ENCODE measurements at regions not wholly inside any gene's neighbourhood (a gene's known extent, or its start where the extent isn't known, plus 50 kb on each side); places are given as distances from the start of the nearest gene placed in this dataset.
A peak's percentile ranks its signal among the peaks of the same experiment; 100 is the strongest.

- Mint-ChIP-seq H3K27ac (no peak overlapping the region), H3K27me3 (no peaks in the 10 kb centered on the region), H3K9me3 (peaks cover 9% of the 10 kb centered on the region), H3K36me3 (no peaks in the 10 kb centered on the region), H3K4me1 (no peaks in the 10 kb centered on the region), H3K4me3 (no peak overlapping the region)
- ATAC-seq = no peak
These were observed 147.8 kb downstream of the SLITRK6 start for GRCh38 chr13:85651440-85651839.

DNA sequence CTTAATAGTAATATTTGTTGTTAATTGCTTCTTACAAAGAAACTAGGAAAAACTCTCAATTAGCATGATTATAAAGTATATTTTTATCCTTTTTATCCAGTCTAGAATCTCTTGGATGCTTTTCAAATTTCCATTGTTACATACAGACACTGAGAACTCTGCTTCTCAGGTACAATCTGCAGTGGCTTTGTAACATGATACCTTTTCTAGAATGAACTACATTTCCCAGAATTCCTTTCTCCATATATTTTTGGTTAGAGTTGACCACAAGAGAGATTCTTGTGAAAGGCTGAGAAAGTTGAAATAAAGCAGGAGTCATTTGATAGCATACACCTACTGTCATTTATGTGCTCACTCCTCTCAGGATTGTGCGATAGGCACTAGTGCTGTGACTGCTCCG is 148.6 kb downstream of the SLITRK6 start:
- Mint-ChIP-seq H3K36me3 (no peaks in the 10 kb centered on the region), H3K4me1 (no peaks in the 10 kb centered on the region), H3K4me3 (no peak overlapping the region), H3K9me3 (peaks cover 9% of the 10 kb centered on the region), H3K27me3 (no peaks in the 10 kb centered on the region), H3K27ac (no peak overlapping the region)
- ATAC-seq = no peak

DNA sequence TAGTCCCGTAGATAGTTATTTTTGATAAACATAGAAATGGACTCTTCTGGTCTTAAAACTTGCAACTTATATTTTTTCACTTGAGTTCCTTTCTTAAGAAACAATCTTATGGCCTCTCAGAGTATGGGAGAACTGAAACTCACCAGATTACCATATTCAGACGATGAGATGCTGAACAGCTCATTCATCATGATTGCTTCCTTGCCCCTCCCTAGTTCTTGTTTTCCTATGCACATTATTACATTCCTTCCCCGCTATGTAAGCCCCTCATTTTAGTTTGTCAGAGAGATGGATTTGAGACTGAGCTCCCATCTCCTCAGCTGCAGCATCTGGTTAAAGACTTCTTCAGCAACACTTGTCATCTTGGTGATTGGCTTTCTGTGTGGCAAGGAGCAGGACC is 158.5 kb downstream of the SLITRK6 start:
- H3K27me3 Mint-ChIP-seq = no peaks in the 10 kb centered on the region
- H3K27ac Mint-ChIP-seq = no peak overlapping the region
- no peak for ATAC-seq
- H3K4me3 Mint-ChIP-seq = no peak overlapping the region
- H3K36me3 Mint-ChIP-seq = no peaks in the 10 kb centered on the region
- H3K4me1 Mint-ChIP-seq = no peaks in the 10 kb centered on the region
- peaks cover 10% of the 10 kb centered on the region for H3K9me3 Mint-ChIP-seq

- Mint-ChIP-seq H3K27me3 (no peaks in the 10 kb centered on the region), H3K4me3 (no peak overlapping the region), H3K36me3 (no peaks in the 10 kb centered on the region), H3K27ac (no peak overlapping the region), H3K9me3 (peaks cover 2% of the 10 kb centered on the region), H3K4me1 (no peaks in the 10 kb centered on the region)
- ATAC-seq = peak; percentile 41
These were observed 160.3 kb downstream of the SLITRK6 start for GRCh38 chr13:85638815-85639393.

DNA sequence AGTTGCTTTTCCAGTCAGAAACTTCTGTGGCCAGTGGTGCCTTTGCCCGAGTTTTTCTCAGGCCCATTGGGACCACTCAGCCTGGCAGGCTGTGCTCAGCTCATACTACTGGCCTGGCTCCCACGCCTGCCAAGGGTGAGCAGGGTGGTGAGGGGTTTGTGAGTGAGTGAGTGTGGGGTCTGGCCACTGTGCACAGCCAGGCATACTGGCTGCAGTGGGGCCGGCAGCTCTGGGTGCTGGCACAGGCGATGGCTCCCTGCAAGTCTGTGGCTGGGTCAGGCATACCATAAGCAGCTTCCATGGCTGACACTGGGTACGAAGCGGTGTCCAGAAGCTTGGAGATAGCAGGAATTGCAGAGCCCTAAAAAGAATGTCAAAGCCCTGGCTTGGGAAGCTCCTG is 161.0 kb downstream of the SLITRK6 start:
- ATAC-seq = peak; percentile 36
- Mint-ChIP-seq H3K36me3 (no peaks in the 10 kb centered on the region), H3K9me3 (peaks cover 2% of the 10 kb centered on the region), H3K27ac (no peak overlapping the region), H3K4me3 (no peak overlapping the region), H3K27me3 (no peaks in the 10 kb centered on the region), H3K4me1 (no peaks in the 10 kb centered on the region)

- H3K27me3 Mint-ChIP-seq = no peaks in the 10 kb centered on the region
- H3K9me3 Mint-ChIP-seq = peaks cover 3% of the 10 kb centered on the region
- no peak overlapping the region for H3K27ac Mint-ChIP-seq
- no peaks in the 10 kb centered on the region for H3K4me1 Mint-ChIP-seq
- no peak for ATAC-seq
- no peak overlapping the region for H3K4me3 Mint-ChIP-seq
- no peaks in the 10 kb centered on the region for H3K36me3 Mint-ChIP-seq
These were observed 166.6 kb downstream of the SLITRK6 start for GRCh38 chr13:85632526-85633195.

GRCh38 chr13:85631801-85632200 is 167.4 kb downstream of the SLITRK6 start:
- H3K27me3 Mint-ChIP-seq = no peaks in the 10 kb centered on the region
- ATAC-seq = no peak

DNA sequence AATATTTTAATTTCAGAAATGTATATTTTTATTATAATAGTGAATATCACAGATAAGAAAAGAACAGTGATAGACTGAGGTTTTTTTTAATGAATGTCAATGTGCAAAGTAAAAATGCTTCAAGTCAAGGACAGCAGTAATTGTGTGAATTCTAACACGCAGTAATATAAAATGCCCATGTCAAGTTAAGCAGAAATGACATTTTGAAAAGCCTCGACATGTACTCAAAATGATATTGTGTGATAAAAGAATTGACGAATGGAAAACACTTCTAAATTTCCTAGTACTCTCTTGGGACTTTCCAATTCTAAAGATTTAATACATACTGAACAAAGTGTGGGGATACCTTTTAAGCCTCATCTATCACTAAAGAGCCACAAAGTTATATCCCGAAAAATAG is 172.6 kb downstream of the SLITRK6 start:
- Mint-ChIP-seq H3K4me3 (no peak overlapping the region), H3K36me3 (no peaks in the 10 kb centered on the region), H3K9me3 (no peaks in the 10 kb centered on the region), H3K27me3 (no peaks in the 10 kb centered on the region), H3K4me1 (no peaks in the 10 kb centered on the region), H3K27ac (no peak overlapping the region)
- no peak for ATAC-seq

More at GRCh38 chr13:85631801-85632200, 167.4 kb downstream of the SLITRK6 start:
- H3K27ac Mint-ChIP-seq = no peak overlapping the region
- peaks cover 3% of the 10 kb centered on the region for H3K9me3 Mint-ChIP-seq
- no peak overlapping the region for H3K4me3 Mint-ChIP-seq
- H3K4me1 Mint-ChIP-seq = no peaks in the 10 kb centered on the region
- H3K36me3 Mint-ChIP-seq = no peaks in the 10 kb centered on the region

GRCh38 chr13:85619321-85619720 is 179.9 kb downstream of the SLITRK6 start:
- no peak for ATAC-seq
- no peak overlapping the region for H3K27ac Mint-ChIP-seq
- no peaks in the 10 kb centered on the region for H3K4me1 Mint-ChIP-seq
- no peak overlapping the region for H3K4me3 Mint-ChIP-seq
- no peaks in the 10 kb centered on the region for H3K36me3 Mint-ChIP-seq
- no peaks in the 10 kb centered on the region for H3K27me3 Mint-ChIP-seq
- H3K9me3 Mint-ChIP-seq = peaks cover 3% of the 10 kb centered on the region

DNA sequence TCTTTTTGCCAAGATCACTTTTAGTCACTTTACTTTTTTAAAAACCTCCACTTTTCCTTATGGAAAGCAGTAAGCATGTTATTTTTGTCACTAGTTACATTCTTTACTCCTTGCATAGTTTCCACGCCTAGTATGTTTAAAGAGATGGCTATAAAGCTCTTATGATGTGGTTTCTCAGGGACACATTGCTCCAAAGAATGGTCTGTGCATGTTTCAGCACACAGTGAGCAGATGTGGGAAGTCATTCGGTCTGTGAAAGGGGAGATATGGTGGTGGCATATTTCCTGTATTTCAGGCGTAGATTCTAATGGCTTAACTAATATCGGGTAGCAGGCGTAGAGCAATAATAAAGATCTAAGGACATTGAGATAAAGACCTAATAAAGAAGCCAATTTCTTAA is 180.7 kb downstream of the SLITRK6 start:
- Mint-ChIP-seq H3K4me1 (no peaks in the 10 kb centered on the region), H3K27me3 (no peaks in the 10 kb centered on the region), H3K36me3 (no peaks in the 10 kb centered on the region), H3K27ac (no peak overlapping the region), H3K4me3 (no peak overlapping the region), H3K9me3 (peaks cover 5% of the 10 kb centered on the region)
- ATAC-seq = no peak

GRCh38 chr13:85616275-85616674 is 182.9 kb downstream of the SLITRK6 start:
- no peaks in the 10 kb centered on the region for H3K36me3 Mint-ChIP-seq
- no peak for ATAC-seq
- H3K27ac Mint-ChIP-seq = no peak overlapping the region
- no peaks in the 10 kb centered on the region for H3K4me1 Mint-ChIP-seq
- peaks cover 5% of the 10 kb centered on the region for H3K9me3 Mint-ChIP-seq
- no peaks in the 10 kb centered on the region for H3K27me3 Mint-ChIP-seq
- H3K4me3 Mint-ChIP-seq = no peak overlapping the region

- no peak overlapping the region for H3K27ac Mint-ChIP-seq
- H3K4me3 Mint-ChIP-seq = no peak overlapping the region
- no peaks in the 10 kb centered on the region for H3K27me3 Mint-ChIP-seq
- peaks cover 5% of the 10 kb centered on the region for H3K9me3 Mint-ChIP-seq
- no peaks in the 10 kb centered on the region for H3K36me3 Mint-ChIP-seq
- H3K4me1 Mint-ChIP-seq = no peaks in the 10 kb centered on the region
- no peak for ATAC-seq
These were observed 184.2 kb downstream of the SLITRK6 start for GRCh38 chr13:85615031-85615430.

GRCh38 chr13:85610024-85610423 is 189.2 kb downstream of the SLITRK6 start:
- Mint-ChIP-seq H3K4me3 (no peak overlapping the region), H3K27ac (no peak overlapping the region), H3K27me3 (no peaks in the 10 kb centered on the region), H3K9me3 (peaks cover 14% of the 10 kb centered on the region), H3K4me1 (no peaks in the 10 kb centered on the region), H3K36me3 (no peaks in the 10 kb centered on the region)
- ATAC-seq = no peak

GRCh38 chr13:85608255-85608829 is 190.9 kb downstream of the SLITRK6 start:
- no peaks in the 10 kb centered on the region for H3K36me3 Mint-ChIP-seq
- no peaks in the 10 kb centered on the region for H3K27me3 Mint-ChIP-seq
- H3K4me1 Mint-ChIP-seq = no peaks in the 10 kb centered on the region
- no peak overlapping the region for H3K4me3 Mint-ChIP-seq
- peaks cover 12% of the 10 kb centered on the region for H3K9me3 Mint-ChIP-seq
- ATAC-seq = no peak
- no peak overlapping the region for H3K27ac Mint-ChIP-seq

GRCh38 chr13:85603735-85604134 is 195.5 kb downstream of the SLITRK6 start:
- ATAC-seq = no peak
- Mint-ChIP-seq H3K36me3 (no peaks in the 10 kb centered on the region), H3K27ac (no peak overlapping the region), H3K27me3 (no peaks in the 10 kb centered on the region), H3K9me3 (peaks cover 12% of the 10 kb centered on the region), H3K4me1 (no peaks in the 10 kb centered on the region), H3K4me3 (no peak overlapping the region)

DNA sequence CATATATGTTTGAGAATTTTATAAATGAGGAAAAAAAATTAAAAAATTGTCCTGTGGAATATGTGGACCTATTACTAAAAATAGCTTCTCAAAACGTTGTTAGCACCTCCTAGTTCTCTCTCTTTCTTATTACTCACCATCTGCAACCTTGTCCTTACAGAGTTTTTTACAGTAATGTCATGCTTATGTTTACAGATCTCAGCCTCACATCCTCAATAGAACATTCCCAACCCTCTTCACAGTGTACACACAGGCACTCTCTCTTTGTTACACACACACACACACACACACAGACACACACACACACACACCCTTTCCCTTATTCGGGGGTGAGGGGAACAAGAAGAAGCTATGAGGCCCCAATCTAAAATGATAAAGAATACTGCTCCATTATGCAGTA is 197.7 kb downstream of the SLITRK6 start:
- peaks cover 7% of the 10 kb centered on the region for H3K9me3 Mint-ChIP-seq
- no peaks in the 10 kb centered on the region for H3K36me3 Mint-ChIP-seq
- H3K4me1 Mint-ChIP-seq = no peaks in the 10 kb centered on the region
- H3K4me3 Mint-ChIP-seq = no peak overlapping the region
- H3K27me3 Mint-ChIP-seq = no peaks in the 10 kb centered on the region
- ATAC-seq = no peak
- no peak overlapping the region for H3K27ac Mint-ChIP-seq

Data from stimulated activated memory B cell treated with anti-CD40 and anti-IgM and Interleukin-4, amounts not matched to agents 10 μg/mL and 1 μg/mL and 100 μg/mL, for 72 hours (primary cell).